GM23248 (cell line): ENCODE measurements at regions not wholly inside any gene's neighbourhood (a gene's known extent, or its start where the extent isn't known, plus 50 kb on each side); places are given as distances from the start of the nearest gene placed in this dataset.

Source experiments
- EZH2 ChIP-seq: fragments of 200-600 bp; sonication (generic); IDR thresholded peaks from 2 replicates; pipeline ENCODE4 v1.6.1; 2018; ENCODE audit warnings: antibody characterized with exemption, mild to moderate bottlenecking; ENCODE audit not compliant: insufficient read depth, poor library complexity, severe bottlenecking
- EZH2phosphoT487 ChIP-seq: fragments of 200-600 bp; sonication (generic); IDR thresholded peaks from 2 replicates; pipeline ENCODE4 v1.6.1; 2018; ENCODE audit warnings: antibody characterized with exemption, moderate library complexity, mild to moderate bottlenecking, low read depth; ENCODE audit not compliant: insufficient read depth

DNA sequence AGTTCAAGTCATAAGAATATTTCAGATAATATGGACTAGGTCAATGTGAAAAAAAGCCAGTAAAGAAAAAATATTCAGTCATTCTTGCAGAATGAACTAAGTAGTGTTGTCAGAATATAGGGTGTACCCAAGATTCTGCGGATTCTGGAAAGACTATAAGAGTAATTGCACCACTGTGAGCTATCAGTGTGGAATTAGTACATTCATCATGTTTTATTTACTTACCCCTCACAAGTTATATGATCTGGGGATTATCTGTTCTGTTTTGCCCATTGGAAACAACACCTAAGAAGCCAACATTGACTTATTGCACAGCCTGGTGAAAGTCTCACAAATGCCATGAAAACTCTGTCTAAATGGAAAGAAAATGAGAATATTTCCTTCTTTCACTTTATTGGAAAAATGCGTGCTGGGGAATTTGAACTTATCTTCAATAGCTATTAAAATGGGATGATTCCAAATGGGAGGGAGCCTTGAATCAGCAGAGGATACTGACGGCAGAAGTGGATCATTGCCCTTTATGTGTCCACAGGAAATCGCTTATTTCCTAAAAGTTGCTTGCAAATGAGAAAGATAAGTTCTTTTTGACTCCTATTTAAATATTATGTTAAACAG is 563.3 kb upstream of the POM121L12 start:
- no peak for TF ChIP-seq EZH2
- TF ChIP-seq EZH2phosphoT487, result no peak
